Stimulated activated CD4-positive, alpha-beta T cell treated with anti-CD3 and anti-CD28 coated beads, Interleukin-15, amount 100 ng/mL, for 24 hours (primary cell): ENCODE measurements at regions not wholly inside any gene's neighbourhood (a gene's known extent, or its start where the extent isn't known, plus 50 kb on each side); places are given as distances from the start of the nearest gene placed in this dataset.

Experiments
- DNase-seq: peaks from one replicate; pipeline ENCODE4 v3.0.0-alpha.2; 2020

- DNase-seq = no peak
Measured at GRCh38 chr5:143484601-143485000, 81.1 kb upstream of the NR3C1 start.

GRCh38 chr5:143481697-143482531, 78.4 kb upstream of the NR3C1 start:
- no peak for DNase-seq

DNA sequence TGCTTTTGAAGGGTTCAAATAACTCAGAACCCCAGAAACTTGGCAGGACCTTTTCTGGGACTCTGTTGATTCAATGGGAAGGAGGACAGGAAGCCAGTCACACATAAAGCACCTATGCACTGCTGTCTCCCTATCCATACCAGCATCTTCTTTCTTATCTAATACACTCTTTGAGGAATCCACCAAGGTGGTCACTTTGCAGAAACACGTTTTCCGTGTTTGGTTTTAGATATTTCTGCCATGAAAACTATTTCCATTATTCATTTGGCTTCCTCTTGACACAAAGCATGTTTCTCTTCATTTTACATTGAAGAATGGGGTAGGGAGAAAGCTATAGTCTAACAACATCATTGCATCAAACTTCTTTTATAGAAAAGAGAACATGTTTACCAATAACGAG, 76.5 kb upstream of the NR3C1 start:
- no peak for DNase-seq

GRCh38 chr5:143479394-143479793, 75.9 kb upstream of the NR3C1 start:
- DNase-seq = no peak

GRCh38 chr5:143476601-143477211, 73.2 kb upstream of the NR3C1 start:
- no peak for DNase-seq

DNA sequence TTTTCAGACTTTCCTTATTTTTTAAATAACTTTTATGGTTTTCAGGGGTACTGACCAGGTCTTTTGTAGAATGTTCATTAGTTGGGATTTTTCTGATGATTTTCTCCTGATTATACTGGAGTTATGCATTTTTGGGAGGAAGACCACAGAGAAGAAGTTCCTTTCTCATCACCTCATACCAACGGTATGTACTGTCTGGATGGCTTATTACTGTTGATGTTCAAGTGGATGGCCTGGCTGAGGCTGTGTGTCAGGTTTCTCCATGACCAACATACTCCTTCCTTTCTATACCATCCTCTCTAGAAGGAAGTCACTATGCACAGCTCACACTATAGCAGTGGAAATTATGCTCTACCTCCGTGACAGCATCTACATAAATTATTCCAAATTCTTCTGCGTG, 71.1 kb upstream of the NR3C1 start:
- DNase-seq = no peak

DNA sequence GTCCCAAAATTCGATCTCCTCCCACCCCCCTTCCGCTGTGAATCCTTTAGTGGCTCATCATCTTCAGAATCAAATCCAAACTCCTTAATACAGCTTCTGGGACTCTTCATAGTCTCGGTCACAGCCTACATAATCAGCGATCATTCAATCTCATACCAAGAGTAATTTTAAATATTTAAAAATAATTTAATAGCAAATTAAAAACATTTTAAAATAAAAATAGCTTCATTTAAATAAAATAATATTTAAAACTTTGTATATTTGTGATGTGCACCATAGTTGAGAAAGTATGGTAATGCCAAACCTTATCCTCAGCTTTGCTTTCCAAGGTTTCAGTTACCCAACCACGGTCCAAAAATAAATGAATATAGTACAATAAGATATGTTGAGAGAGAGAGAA, 70.0 kb upstream of the NR3C1 start:
- DNase-seq = no peak

DNA sequence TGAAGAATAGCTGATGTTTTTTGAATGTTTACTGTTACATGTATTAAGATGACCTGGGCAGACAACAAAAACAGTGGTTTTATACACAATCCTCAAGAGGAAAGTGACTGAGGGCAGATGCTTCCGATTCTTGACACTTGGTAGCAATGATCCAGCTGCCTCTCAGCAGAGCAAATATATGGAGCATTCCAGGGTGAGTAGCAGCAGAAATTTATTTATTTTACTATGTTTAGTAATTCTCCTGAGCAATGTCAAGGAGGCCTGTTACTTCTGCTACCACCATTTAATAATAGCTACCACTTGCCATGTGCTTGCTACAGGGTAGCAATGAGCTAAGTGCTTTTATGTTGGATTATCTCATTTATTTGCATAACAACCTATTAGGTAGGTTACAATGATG, 69.1 kb upstream of the NR3C1 start:
- DNase-seq = no peak

DNA sequence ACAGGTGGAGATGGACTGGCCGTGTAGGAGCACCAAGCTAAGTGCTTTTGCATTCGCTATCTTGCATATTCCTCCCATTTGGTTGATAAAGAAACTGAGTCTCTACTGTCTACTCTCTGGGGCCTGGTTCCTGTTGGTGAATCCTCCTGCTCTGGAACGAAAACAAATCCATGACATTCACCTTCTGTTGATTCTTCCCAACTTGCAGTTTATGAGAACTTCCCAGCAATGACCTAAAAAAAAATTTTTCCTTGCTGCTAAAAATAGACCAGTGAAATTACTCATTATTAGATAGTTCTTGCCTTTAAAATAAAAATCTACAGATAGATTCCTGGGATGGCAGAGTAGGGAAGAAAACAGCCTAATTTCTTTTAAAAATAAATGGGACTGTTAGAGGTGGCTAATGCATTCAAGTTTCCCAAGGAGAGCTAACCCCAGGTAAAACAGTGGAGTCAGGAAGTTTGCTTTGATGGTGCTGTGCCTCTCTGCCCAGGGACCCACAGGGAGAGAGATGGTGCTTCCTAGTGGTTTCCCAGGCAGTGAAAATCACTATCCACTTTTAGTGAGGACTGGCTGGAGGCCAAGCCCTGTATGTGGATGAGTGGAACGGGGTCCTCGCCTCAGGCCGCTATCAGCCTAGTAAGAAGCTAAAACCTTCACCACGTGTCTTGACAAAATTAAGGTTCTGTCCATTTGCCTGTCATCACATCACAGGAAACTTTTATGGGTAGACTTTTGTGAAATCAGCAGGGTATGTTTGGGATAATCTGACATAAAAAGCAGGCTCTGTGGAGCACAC, 68.4 kb upstream of the NR3C1 start:
- no peak for DNase-seq

- DNase-seq = no peak
Measured at GRCh38 chr5:143471041-143471509, 67.6 kb upstream of the NR3C1 start.

DNA sequence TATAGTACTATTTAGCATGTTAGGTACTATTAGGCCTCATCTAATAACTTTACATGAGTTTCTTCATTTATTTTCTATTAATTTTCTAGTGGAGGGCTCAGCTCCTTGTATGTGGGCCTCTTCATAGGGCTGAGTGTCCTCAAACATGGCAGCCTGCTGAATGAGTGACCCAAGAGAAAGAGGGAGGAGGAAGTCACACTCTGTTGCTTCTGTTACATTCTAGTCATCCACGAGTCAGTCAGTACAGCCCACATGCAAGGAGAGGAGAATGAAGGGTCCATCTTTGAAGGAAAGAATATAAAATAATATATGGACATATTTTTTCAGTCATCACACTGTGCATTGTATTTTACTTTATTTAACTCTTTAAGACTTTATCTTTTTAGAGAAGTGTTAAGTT, 66.6 kb upstream of the NR3C1 start:
- DNase-seq = no peak

DNA sequence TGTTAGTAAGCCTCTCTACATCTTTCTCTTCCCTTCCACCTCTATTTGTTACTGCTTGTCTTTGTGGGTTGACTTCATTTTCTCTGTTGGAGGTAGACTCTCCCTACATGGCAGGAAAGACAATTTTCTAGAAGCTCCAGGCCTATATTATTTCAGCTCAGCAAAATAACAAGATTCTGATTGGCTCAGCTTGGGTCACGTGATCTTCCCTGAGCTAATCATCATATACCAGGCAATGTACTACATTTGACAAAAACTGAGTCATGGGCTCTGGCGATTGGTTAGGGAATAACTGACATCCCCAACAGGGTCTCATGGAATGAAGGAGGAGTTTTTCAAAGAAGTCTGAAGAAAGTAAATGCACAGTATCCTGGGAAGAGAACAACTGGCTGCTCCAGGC, 65.6 kb upstream of the NR3C1 start:
- DNase-seq = no peak

DNA sequence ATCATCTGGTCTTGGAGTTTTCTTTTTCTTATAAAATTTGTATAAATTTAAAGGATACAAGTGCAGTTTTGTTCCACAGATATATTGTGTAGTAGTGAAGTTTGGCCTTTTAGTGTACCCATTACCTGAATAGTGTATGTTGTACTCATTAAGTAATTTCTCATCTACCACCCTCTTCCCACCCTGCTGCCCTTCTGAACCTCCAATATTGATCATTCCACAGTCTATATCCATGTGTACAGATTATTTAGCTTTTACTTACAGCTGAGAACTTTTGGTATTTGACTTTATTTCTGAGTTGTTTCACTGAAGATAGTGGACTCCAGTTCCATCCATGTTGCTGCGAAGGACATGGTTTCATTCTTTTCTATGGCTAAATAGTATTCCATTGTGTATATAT, 63.1 kb upstream of the NR3C1 start:
- DNase-seq = no peak

DNA sequence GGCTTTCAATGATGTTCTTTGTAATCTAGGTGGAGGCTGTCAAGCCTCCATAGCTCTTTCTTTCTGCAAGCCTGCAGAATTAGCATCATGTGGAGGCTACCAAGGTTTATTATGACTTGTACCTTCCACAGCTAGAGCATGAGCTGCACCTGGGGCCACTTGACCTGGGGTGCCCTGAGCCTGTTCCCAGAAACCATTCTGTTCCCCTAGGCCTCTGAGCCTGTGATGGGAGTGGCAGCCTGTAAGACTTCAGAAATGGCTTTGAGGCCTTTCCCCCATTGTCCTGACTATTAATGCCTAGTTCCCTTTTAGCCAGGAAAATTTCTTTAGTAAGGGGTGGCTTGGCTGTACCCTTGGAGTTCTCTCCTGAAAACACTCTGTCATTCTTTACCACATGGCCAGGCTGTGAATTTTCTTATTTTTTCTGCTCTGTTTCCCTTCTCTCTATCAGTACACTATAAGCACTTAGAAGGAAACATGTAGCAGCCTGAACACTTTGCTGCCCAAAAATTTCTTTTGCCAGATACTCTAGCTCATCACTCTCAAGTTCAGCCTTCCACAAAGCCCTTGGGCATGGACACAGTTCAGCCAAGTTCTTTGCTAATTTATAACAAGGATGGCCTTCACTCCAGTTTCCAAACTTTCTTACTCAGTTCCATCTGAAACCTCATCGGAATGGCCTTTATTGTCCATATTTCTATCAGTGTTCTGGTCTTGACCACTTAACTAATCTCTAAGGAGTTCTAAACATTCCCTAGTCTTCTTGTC, 61.4 kb upstream of the NR3C1 start:
- no peak for DNase-seq

DNA sequence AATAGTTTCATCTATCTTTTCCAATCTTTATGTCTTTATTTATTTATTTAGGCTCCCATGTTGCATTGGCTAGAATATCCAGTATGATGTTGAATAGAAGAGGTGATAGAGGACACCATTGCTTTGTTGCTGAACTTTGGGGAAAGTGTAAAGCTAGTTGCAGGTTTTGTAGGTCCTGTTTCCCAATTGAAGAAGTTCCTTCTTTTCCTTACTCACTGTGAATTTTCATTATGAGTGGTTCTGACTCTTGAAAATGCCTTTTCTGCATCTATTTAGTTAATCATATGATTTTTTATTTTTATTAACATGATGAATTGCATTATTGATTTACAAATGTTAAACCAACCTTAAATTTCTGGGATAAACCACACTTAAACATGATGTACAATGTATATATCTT, 58.9 kb upstream of the NR3C1 start:
- DNase-seq = no peak

- DNase-seq = no peak
Measured at GRCh38 chr5:143459433-143459832, 55.9 kb upstream of the NR3C1 start.

DNA sequence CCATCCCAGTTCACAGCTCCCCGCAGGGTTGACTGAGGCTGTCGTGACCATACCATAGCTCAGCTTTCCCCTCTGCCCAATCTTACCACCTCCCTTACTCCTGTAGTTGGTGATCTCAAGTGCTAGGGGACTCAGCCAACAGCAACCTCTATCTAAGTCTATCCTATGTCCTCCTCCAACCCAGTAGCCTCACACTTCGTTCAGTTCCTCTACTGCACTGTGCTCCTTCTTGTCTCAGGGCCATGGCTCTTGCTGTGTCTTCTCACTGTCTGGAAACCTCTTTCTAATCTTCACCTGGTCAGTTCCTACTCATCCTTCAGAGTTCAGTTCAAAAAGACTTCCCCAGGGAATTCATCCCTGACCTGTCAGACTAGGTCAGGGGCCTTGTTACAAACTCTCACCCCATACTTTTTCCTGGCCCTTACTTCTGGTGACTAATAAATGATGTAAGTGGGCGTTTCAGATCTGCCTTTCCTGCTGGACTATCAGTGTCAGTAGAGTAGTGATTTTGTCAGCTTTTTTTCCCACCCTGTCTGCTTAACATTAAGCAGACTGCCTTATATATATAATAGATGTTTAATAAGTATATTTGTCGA, 53.6 kb upstream of the NR3C1 start:
- DNase-seq = no peak

GRCh38 chr5:143454936-143455516, 51.5 kb upstream of the NR3C1 start:
- no peak for DNase-seq

DNA sequence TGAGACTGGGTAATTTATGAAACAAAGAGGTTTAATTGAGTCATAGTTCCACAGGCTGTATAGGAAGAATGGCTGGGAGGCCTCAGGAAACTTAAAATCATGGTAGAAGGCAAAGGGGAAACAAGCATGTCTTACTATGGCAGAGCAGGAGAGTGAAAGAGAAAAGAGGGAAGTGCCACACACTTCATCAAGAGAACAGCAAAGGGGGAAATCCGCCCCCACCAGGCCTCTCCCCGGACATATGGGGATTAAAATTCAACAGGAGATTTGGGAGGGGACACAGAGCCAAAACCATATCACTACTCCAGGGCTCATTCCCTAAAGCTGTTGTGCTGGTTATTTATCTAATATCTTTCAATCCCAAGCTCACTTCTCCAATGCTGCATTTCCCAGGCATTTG, 50.2 kb upstream of the NR3C1 start:
- DNase-seq = no peak
